GM10847 (cell line): ENCODE measurements at regions not wholly inside any gene's neighbourhood (a gene's known extent, or its start where the extent isn't known, plus 50 kb on each side); places are given as distances from the start of the nearest gene placed in this dataset.

Experiments
- POLR2A ChIP-seq: IDR thresholded peaks from 2 replicates; pipeline ENCODE4 v1.6.1; 2011; ENCODE audit not compliant: insufficient read length; ENCODE audit errors: extremely low read depth

- TF ChIP-seq POLR2A, result no peak
Observed at GRCh38 chr15:62953021-62953420, 89.5 kb upstream of the TPM1 start.

DNA sequence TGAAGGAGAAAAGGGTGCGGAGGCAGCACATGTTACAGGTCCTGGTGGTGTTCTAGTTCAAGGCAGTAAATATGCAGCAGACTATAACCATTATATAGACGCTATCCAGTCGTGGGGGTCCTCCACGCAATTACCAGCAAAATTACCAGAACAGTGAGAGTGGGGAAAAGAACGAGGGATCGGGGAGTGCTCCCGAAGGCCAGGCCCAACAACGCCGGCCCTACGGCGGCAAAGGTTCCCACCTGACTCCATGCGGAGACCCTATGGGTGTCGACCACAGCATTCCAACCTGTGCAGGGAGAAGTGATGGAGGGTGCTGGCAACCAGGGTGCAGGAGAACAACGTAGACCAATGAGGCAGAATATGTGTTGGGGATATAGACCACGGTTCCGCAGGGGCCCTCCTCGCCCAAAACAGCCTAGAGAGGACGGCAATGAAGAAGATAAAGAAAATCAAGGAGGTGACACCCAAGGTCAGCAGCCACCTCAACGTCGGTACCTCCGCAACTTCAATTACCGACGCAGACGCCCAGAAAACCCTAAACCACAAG lies 89.0 kb upstream of the TPM1 start:
- TF ChIP-seq POLR2A, result no peak

DNA sequence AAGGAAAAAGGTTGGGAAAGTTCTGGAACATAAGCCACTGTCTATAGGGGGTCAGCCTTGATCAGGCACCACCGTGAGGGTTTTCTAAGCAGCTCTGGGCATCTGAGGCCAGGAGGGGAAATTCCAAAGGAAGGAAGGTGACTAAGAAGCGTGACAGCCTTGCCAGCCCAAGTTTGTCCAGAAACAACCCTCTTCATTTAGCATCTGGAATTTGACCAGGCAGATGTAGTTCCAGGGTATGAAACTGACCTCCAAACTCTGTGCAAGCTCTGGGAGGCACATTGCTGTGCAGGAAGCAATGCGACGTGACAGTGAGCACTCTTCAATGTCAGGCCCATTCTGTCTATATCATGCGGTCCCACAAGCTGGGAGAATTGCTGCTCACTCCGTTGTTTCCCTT lies 85.4 kb upstream of the TPM1 start:
- no peak for TF ChIP-seq POLR2A

DNA sequence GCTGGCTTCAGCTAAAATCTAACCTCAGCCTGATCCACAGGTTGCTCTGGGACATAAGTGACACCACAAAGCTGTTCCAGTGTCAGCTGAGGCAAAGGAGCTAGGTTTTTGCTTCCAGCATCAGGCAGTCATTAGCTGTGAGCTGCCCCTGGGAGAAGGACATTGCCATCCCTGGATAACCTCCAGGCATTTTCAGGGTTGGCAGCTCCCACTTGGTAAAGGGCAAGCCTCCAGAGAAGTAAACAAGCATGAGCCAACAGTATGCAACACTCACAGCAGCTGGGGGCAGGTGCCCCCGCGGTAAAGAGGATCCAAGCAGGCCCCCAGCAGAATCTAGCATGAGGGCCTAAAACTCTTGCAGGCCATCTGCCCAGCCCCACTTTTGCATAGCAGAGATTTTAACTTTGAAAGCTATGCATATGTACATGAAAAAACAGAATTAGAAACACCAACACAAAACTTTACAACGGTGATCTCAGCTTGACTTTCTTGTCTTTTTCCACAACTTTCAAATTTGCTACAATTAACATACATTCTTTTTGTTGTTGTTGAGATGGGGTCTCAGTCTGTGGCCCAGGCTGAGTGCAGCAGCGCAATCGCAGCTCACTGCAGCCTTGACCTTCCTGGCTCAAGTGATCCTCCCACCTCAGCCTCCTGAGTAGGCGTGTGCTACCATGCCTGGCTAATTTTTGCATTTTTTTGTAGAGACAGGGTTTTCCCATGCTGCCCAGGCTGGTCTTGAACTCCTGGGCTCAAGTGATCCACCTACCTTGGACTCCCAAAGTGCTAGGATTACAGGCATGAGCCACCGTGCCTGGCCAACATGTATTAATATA lies 83.8 kb upstream of the TPM1 start:
- TF ChIP-seq POLR2A, result no peak

GRCh38 chr15:62961134-62961533 lies 81.4 kb upstream of the TPM1 start:
- no peak for TF ChIP-seq POLR2A

DNA sequence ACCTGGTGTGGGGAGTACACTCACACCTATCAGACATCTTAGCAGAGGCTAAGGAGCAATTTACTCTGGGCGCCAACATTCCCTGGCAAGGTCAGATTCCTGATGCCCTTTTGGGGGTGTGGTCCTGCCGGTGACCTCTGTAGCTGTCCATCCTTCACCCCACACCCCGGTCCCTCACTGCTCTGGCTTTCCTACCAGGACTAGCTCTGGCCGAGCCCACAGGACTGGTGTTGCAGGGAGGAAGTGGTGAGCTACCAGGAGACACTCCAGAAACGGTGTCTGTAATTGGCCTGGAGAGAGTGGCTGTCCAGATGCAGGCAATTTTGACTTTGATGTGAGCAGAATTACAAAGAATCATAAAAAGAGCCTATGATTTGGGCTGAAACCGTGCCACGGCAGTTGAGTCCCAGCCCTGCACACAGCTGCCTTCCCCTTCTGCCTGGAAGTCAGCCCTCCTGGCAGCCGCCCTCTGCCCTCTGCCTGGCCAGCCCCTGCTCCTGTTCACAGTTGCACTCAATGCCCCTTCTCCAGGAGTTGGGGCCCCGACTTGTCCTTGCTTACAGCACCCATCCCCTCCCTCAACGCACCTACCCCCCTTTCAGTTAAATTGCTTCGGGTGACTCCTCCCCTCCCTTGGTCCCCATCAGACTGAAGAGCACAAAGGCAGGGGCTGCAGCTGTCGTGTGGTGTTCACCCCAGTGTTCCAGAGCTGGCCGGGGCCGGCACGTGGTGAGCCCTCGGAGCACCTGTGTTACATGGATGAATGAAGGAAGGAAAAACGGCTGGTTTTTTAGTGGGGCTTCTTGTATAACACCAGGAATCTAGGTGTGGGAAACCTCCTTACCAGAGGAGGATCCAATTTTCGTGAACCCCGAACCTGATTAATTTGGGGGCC lies 80.2 kb upstream of the TPM1 start:
- TF ChIP-seq POLR2A, result no peak

DNA sequence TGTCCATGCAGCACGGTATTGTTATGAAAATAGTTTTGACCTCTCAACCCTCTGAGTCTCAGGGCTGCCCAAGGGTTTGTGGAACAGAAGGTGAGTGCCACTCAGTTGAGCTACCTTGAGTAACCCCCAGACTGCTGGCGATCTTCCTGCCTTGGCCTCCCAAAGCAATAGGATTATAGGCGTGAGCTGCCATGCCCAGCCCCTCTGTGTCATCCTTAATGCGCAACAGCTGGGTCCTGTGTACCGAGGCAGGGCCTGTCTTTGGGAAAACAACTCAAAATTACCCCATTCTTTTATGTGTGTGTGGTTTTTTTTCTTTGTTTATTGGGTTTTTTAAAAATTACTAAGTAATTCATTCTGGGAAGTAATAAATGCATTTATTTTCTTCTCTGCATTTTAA lies 78.3 kb upstream of the TPM1 start:
- no peak for TF ChIP-seq POLR2A

DNA sequence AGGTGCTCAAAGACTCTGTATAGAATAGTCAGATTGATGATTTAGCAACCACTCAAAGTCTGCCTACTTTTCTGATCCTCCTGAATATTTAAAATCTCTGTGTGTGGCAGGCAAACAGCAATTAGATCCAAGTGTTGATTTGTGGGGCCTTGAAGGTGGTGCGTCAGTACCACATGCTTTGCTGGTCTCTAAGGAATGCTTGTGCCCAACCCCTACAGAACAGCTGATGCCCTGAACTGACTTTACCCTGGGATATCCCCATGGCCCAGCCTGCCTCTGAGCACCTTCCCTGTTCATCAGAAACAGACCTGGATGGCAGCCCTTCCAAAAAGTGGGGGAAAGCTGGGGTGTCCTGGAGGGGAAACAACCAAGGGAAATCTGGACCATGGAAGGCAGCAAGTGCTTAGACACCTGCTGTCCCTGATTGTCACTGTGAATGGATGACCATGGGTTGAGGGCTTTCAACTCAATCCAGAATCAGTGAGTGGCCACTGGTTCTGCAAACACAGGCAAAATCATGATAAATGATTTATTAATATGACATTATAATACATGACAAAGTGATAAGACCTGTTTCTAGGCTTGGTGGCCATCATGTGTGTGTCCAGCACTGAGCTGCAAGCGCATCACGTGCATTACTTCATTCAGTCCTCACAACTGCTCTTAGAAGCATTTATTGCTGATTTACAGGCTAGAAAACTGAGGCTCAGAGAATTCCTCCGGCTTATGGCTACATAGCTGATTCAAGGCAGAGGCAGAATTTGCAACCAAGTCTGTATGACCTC lies 76.1 kb upstream of the TPM1 start:
- TF ChIP-seq POLR2A, result no peak

DNA sequence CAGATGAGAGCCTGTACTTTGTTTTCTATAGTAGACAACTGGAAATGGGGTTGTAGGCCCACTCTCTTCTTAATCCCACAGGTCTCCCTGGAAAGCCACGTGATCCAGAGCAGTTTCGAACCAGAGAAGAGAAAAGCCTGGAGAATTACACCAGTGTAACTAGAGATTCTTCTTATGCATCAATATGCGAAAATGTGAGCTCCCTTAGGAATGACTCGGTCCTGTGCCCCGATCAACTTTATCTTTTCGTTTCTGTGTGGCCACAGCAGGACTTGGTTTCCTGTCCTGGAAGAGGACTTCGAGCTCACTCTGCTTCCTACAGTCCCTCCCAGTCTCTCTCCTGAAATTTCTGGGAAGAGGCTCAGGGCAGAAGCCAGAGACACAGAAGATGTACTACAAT lies 73.8 kb upstream of the TPM1 start:
- TF ChIP-seq POLR2A, result no peak

DNA sequence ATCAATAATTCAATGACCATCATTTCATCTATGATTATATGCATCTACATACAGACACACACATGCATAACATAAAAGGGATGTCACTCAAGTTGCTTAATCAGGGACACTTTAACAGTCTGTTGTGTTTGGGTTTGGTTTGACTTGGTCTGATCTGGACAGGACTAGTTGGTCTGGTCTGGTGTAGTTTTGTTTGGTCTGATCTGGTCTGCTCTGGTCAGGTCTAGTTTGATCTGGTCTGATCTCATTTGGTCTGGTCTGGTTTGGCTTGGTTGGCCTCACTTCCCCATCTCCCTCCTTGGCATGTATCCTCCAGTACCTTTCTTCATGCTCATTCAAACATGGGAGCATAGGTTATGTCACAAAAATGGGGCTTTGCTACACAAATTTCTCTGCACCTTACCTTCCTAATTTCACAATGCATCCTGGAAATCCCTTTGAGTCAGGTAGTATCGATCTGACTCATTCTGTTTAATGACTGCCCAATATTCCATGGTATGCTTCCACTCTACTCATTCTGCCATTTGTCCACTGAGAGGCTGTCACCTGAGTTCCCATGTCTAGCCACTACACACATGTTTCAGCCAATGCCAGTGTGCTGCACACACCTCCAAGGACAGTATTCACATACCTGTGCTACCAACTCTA lies 73.0 kb upstream of the TPM1 start:
- TF ChIP-seq POLR2A, result no peak

- TF ChIP-seq POLR2A, result no peak
Observed at GRCh38 chr15:62972814-62973213, 69.7 kb upstream of the TPM1 start.

DNA sequence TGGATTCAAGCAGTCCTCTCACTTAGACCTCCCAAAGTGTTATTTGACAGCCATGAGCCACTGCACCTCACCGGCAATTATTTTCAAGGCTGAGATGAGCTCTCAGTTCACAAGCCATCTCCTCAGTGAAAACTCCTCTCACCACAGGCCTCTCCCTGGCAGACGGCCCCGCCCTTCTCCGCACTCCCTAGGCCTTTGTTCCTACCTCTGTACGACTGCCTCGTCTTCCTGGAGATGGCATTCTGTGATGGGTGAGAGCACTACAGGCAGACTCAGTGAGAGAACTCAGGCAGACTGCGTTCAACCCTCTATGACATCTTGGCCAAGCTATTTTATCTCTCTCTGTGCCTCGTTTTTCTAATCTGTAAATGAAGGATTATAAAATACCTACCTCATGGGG lies 67.0 kb upstream of the TPM1 start:
- TF ChIP-seq POLR2A, result no peak

DNA sequence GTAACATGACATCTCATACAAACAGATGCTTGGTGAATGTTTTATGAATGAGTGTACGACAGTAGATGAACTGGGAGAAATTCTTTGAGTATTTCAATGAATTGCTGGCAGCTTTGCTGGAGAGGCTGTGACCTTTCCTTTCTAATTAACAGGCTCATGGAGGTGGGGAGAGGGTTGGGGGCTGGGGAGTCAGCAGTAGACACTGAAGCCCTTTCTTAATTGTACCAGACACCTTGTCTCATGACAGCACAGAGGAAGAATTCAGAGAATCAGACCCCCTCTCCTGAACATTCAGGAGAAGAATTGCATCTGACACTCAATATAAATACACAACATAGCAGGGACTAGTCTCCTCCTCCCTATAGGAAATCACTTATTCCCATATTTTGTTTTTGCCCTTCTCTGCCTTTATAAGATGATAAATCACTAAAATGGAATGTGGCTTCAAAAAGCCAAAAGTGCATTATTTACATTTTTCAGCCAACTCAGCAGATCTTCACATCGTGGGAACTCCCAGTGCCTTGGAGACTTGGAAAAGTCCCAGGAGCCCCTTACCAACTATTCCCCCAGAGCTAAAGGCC lies 66.2 kb upstream of the TPM1 start:
- TF ChIP-seq POLR2A, result no peak
